WTC11 (cell line): ENCODE measurements at regions not wholly inside any gene's neighbourhood (a gene's known extent, or its start where the extent isn't known, plus 50 kb on each side); places are given as distances from the start of the nearest gene placed in this dataset.
A peak's percentile ranks its signal among the peaks of the same experiment; 100 is the strongest.

ENCODE experiments used
- ATAC-seq: fragments of 200-7000 bp; cut with Tn5 transposase; 2 replicates; pipeline ENCODE4 v1.10.0; 2021; ENCODE audit warnings: mild to moderate bottlenecking, moderate library complexity
- CTCF ChIA-PET: fragments of 300-600 bp; sonication (Branson Sonifier 250); formaldehyde crosslinking; loops from one replicate; lab custom pipeline; 2021; ENCODE audit warnings: antibody characterized with exemption; lab: Charles Lee
- POLR2A ChIA-PET: fragments of 350-600 bp; sonication (Branson Sonifier 250); formaldehyde crosslinking; loops from one replicate; lab custom pipeline; 2021; ENCODE audit warnings: antibody characterized with exemption; lab: Charles Lee
- DNase-seq: peaks from one replicate; pipeline ENCODE4 v3.0.0; 2021; ENCODE audit warnings: low spot score
- H3K27ac Mint-ChIP-seq: 2 replicates; pipeline ENCODE4 v1.8.0; 2021; ENCODE audit warnings: mixed read lengths
- H3K27me3 Mint-ChIP-seq: 2 replicates; pipeline ENCODE4 v1.8.0; 2021; ENCODE audit warnings: low read depth, mild to moderate bottlenecking, moderate library complexity, mixed read lengths
- H3K36me3 Mint-ChIP-seq: 2 replicates; pipeline ENCODE4 v1.8.0; 2021; ENCODE audit warnings: mixed read lengths
- H3K4me1 Mint-ChIP-seq: 2 replicates; pipeline ENCODE4 v1.8.0; 2022; ENCODE audit warnings: mixed read lengths
- H3K4me3 Mint-ChIP-seq: 2 replicates; pipeline ENCODE4 v1.8.0; 2021; ENCODE audit warnings: mild to moderate bottlenecking, moderate library complexity, mixed read lengths
- H3K9me3 Mint-ChIP-seq: 2 replicates; pipeline ENCODE4 v1.8.0; 2021; ENCODE audit warnings: mixed read lengths
- ATF6 ChIP-seq: sonication (generic); formaldehyde crosslinking; IDR thresholded peaks from 2 replicates; pipeline ENCODE4 v1.8.1; 2023; ENCODE audit warnings: mild to moderate bottlenecking, missing genetic modification reagents
- GABPB1 ChIP-seq: sonication (generic); formaldehyde crosslinking; IDR thresholded peaks from 2 replicates; pipeline ENCODE4 v1.8.1; 2023; ENCODE audit warnings: mild to moderate bottlenecking, missing genetic modification reagents
- GRHL2 ChIP-seq: fragments of 250-450 bp; sonication (Bioruptor Pico); IDR thresholded peaks from 2 replicates; pipeline ENCODE4 v1.8.0; 2022; ENCODE audit warnings: mild to moderate bottlenecking, moderate library complexity; ENCODE audit not compliant: insufficient replicate concordance, severe bottlenecking
- IRF2 ChIP-seq: sonication (generic); formaldehyde crosslinking; IDR thresholded peaks from 2 replicates; pipeline ENCODE4 v1.8.0; 2022; ENCODE audit warnings: low read depth, missing genetic modification reagents, borderline replicate concordance
- MLX ChIP-seq: sonication (generic); formaldehyde crosslinking; IDR thresholded peaks from 2 replicates; pipeline ENCODE4 v1.8.1; 2023; ENCODE audit warnings: mild to moderate bottlenecking, missing genetic modification reagents, moderate library complexity
- OVOL2 ChIP-seq: fragments of 250-450 bp; sonication (Bioruptor Pico); IDR thresholded peaks from 2 replicates; pipeline ENCODE4 v1.9.0; 2021; ENCODE audit warnings: mild to moderate bottlenecking, borderline replicate concordance
- RELA ChIP-seq: sonication (generic); formaldehyde crosslinking; IDR thresholded peaks from 2 replicates; pipeline ENCODE4 v1.8.1; 2022; ENCODE audit warnings: missing genetic modification reagents, mild to moderate bottlenecking, borderline replicate concordance
- ZBTB43 ChIP-seq: sonication (generic); formaldehyde crosslinking; IDR thresholded peaks from 2 replicates; pipeline ENCODE4 v1.8.1; 2023; ENCODE audit warnings: mild to moderate bottlenecking, missing genetic modification reagents
- ZNF232 ChIP-seq: sonication (generic); formaldehyde crosslinking; IDR thresholded peaks from 2 replicates; pipeline ENCODE4 v1.8.0; 2022; ENCODE audit warnings: mild to moderate bottlenecking, missing genetic modification reagents
- ZNF423 ChIP-seq: fragments of 250-450 bp; sonication (Bioruptor Pico); IDR thresholded peaks from 2 replicates; pipeline ENCODE4 v2.1.2; 2022; ENCODE audit warnings: mild to moderate bottlenecking, moderate library complexity
- ZNF671 ChIP-seq: fragments of 250-450 bp; sonication (Bioruptor Pico); IDR thresholded peaks from 2 replicates; pipeline ENCODE4 v1.8.0; 2021; ENCODE audit warnings: mild to moderate bottlenecking
- ZSCAN18 ChIP-seq: fragments of 250-450 bp; sonication (Bioruptor Pico); IDR thresholded peaks from 2 replicates; pipeline ENCODE4 v2.1.2; 2022; ENCODE audit warnings: mild to moderate bottlenecking, moderate library complexity
- TF ChIP-seq, protein P1 (sequence below): fragments of 250-450 bp; sonication (Bioruptor Pico); IDR thresholded peaks from 2 replicates; pipeline ENCODE4 v1.9.0; 2021; ENCODE audit warnings: moderate library complexity, mild to moderate bottlenecking, inconsistent platforms, borderline replicate concordance
- TF ChIP-seq, protein P2 (sequence below): fragments of 250-450 bp; sonication (Bioruptor Pico); IDR thresholded peaks from 2 replicates; pipeline ENCODE4 v1.8.0; 2021; ENCODE audit warnings: mild to moderate bottlenecking
- TF ChIP-seq, protein P3 (sequence below): sonication (generic); formaldehyde crosslinking; IDR thresholded peaks from 2 replicates; pipeline ENCODE4 v1.8.1; 2022; ENCODE audit warnings: mild to moderate bottlenecking, moderate library complexity, missing genetic modification reagents
- TF ChIP-seq, protein P4 (sequence below): fragments of 200-600 bp; IDR thresholded peaks from 2 replicates; pipeline ENCODE4 v1.8.0; 2022; ENCODE audit warnings: antibody characterized with exemption
- TF ChIP-seq, protein P5 (sequence below): sonication (generic); formaldehyde crosslinking; IDR thresholded peaks from 2 replicates; pipeline ENCODE4 v1.8.1; 2022; ENCODE audit warnings: low read depth, mild to moderate bottlenecking, moderate library complexity, missing genetic modification reagents, borderline replicate concordance

DNA sequence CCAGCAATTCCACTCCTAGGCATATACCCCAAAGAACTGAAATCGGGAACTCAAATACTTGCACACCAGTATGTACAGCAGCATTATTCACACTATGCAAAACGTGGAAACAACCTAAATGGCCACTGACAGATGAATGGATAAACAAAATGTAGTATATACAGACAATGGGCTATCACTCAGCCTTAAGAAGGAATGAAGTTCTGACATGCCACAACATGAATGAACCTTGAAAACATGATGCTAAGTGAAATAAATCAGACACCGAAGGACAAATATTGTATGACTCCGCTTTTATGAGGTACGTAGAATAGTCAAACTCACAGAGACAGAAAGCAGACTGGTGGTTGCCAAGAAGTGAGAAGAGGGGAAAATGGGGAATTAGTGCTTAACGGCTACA, 59.1 kb upstream of the CCN6 start (continued):
- no peak for TF ChIP-seq MLX (CRISPR knock-in tag)
- TF ChIP-seq, protein P1, sequence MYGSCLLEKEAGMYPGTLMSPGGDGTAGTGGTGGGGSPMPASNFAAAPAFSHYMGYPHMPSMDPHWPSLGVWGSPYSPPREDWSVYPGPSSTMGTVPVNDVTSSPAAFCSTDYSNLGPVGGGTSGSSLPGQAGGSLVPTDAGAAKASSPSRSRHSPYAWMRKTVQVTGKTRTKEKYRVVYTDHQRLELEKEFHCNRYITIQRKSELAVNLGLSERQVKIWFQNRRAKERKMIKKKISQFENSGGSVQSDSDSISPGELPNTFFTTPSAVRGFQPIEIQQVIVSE (CRISPR knock-in tag), result no peak
- TF ChIP-seq ZBTB43 (CRISPR knock-in tag), result no peak
- TF ChIP-seq ZNF671, result no peak
- TF ChIP-seq, protein P2, sequence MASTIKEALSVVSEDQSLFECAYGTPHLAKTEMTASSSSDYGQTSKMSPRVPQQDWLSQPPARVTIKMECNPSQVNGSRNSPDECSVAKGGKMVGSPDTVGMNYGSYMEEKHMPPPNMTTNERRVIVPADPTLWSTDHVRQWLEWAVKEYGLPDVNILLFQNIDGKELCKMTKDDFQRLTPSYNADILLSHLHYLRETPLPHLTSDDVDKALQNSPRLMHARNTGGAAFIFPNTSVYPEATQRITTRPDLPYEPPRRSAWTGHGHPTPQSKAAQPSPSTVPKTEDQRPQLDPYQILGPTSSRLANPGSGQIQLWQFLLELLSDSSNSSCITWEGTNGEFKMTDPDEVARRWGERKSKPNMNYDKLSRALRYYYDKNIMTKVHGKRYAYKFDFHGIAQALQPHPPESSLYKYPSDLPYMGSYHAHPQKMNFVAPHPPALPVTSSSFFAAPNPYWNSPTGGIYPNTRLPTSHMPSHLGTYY (CRISPR knock-in tag), result no peak
- TF ChIP-seq ZSCAN18 (CRISPR knock-in tag), result no peak
- no peak for TF ChIP-seq OVOL2 (CRISPR knock-in tag)
- TF ChIP-seq GRHL2 (CRISPR knock-in tag), result no peak

DNA sequence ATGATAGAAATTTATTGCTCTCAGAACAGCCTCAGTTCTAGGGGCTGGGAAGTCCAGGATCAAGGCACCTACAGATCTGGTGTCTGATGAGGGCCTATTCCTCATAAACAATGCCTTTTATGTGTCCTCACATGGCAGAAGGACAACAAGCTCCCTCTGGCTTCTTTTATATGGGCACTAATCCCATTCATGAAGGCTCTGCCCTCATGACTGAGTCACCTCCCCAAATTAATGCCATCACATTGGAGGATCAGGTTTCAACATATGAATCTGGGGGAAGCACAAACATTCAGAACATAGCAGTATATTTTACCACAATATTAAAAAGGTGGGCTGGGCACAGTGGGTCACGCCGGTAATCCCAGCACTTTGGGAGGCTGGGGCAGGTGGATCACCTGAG, 58.5 kb upstream of the CCN6 start:
- no peak overlapping the region for H3K27ac Mint-ChIP-seq
- no peaks in the 10 kb centered on the region; the same call in none of the 2 replicates for H3K27me3 Mint-ChIP-seq
- ChIA-PET POLR2A (no interaction called here), CTCF (interaction anchor here (1.1 kb wide), 1 partner anchor 106 kb away, joined by 3 read pairs; no protein-coding TSS in a partner anchor)
- no peaks in the 10 kb centered on the region for H3K36me3 Mint-ChIP-seq
- no peak for ATAC-seq
- H3K9me3 Mint-ChIP-seq, result no peaks in the 10 kb centered on the region
- H3K4me3 Mint-ChIP-seq, result no peak overlapping the region
- H3K4me1 Mint-ChIP-seq, result peaks cover 19% of the 10 kb centered on the region
- no peak for DNase-seq
- TF ChIP-seq GABPB1 (CRISPR knock-in tag), result no peak
- no peak for TF ChIP-seq ATF6 (CRISPR knock-in tag)

DNA sequence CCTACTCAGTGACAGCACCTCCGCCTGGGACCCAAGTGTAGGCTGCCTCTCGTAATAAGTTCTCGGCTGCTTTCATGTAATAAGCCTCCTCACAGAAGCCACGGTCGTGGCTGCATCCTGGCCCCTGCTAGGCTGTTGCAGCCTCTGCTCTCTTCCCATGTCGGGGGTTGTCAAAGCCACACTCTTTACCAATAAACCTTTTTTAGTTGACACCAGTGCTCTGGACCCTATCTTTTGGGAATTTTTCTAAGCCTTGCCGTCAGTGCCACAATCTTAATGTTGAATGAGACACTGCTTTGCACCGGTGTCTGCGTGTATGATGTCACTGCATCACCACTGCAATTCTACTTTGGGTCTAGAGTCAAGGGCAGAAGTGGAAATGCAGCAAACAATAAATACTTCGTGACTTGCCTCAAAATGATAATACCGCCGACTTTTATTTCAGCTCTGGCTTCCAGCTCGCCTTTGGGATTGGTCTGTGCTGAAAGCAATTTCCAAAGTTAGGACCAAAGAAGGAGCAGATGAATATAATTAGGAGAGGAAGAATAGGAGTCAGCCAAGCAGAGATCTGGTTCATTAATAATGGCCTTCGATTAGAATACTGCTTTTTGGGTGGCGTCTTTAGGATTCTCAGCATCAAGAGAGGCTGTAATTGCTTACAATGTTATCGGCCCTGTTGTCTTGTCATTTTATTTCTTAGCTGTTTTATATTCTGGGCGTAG, 57.6 kb upstream of the CCN6 start:
- DNase-seq (no peak), ATAC-seq (peak; percentile 12)
- ChIA-PET CTCF (interaction anchor here (0.9 to 2.3 kb wide), 3 partner anchors 107 to 286 kb away, joined by 3 to 17 read pairs (median 4); no protein-coding TSS in a partner anchor), POLR2A (no interaction called here)
- Mint-ChIP-seq H3K9me3 (no peaks in the 10 kb centered on the region), H3K27me3 (no peaks in the 10 kb centered on the region; the same call in none of the 2 replicates), H3K4me1 (peaks cover 19% of the 10 kb centered on the region), H3K4me3 (no peak overlapping the region), H3K27ac (no peak overlapping the region), H3K36me3 (no peaks in the 10 kb centered on the region)
- no peak for TF ChIP-seq ZNF423 (CRISPR knock-in tag)
- no peak for TF ChIP-seq IRF2 (CRISPR knock-in tag)
- TF ChIP-seq ZBTB43 (CRISPR knock-in tag), result no peak
- TF ChIP-seq, protein P3, sequence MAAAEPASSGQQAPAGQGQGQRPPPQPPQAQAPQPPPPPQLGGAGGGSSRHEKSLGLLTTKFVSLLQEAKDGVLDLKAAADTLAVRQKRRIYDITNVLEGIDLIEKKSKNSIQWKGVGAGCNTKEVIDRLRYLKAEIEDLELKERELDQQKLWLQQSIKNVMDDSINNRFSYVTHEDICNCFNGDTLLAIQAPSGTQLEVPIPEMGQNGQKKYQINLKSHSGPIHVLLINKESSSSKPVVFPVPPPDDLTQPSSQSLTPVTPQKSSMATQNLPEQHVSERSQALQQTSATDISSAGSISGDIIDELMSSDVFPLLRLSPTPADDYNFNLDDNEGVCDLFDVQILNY (CRISPR knock-in tag), result no peak
- TF ChIP-seq, protein P4, sequence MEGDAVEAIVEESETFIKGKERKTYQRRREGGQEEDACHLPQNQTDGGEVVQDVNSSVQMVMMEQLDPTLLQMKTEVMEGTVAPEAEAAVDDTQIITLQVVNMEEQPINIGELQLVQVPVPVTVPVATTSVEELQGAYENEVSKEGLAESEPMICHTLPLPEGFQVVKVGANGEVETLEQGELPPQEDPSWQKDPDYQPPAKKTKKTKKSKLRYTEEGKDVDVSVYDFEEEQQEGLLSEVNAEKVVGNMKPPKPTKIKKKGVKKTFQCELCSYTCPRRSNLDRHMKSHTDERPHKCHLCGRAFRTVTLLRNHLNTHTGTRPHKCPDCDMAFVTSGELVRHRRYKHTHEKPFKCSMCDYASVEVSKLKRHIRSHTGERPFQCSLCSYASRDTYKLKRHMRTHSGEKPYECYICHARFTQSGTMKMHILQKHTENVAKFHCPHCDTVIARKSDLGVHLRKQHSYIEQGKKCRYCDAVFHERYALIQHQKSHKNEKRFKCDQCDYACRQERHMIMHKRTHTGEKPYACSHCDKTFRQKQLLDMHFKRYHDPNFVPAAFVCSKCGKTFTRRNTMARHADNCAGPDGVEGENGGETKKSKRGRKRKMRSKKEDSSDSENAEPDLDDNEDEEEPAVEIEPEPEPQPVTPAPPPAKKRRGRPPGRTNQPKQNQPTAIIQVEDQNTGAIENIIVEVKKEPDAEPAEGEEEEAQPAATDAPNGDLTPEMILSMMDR, result no peak
- TF ChIP-seq ZNF232, result no peak
- TF ChIP-seq RELA (CRISPR knock-in tag), result no peak
- TF ChIP-seq, protein P5, sequence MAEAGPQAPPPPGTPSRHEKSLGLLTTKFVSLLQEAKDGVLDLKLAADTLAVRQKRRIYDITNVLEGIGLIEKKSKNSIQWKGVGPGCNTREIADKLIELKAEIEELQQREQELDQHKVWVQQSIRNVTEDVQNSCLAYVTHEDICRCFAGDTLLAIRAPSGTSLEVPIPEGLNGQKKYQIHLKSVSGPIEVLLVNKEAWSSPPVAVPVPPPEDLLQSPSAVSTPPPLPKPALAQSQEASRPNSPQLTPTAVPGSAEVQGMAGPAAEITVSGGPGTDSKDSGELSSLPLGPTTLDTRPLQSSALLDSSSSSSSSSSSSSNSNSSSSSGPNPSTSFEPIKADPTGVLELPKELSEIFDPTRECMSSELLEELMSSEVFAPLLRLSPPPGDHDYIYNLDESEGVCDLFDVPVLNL (CRISPR knock-in tag), result no peak
